Neural crest cell (in vitro differentiated cells): ENCODE measurements at regions not wholly inside any gene's neighbourhood (a gene's known extent, or its start where the extent isn't known, plus 50 kb on each side); places are given as distances from the start of the nearest gene placed in this dataset.
A peak's percentile ranks its signal among the peaks of the same experiment; 100 is the strongest.
"Not testable (repeated sequence)": the region's sequence is repeated elsewhere in the genome, so short reads cannot be mapped to it uniquely, and the experiment has no call there.

Experiments used
- DNase-seq: peaks from one replicate; pipeline ENCODE4 v3.0.0; 2021; ENCODE audit warnings: low read depth, mixed read lengths, low spot score
- H3K27ac Mint-ChIP-seq: one replicate; pipeline ENCODE4 v1.8.0; 2021; ENCODE audit warnings: mild to moderate bottlenecking, mixed read lengths; ENCODE audit not compliant: unreplicated experiment
- H3K27me3 Mint-ChIP-seq: 2 replicates; pipeline ENCODE4 v1.8.0; 2021; ENCODE audit warnings: low read depth, mild to moderate bottlenecking, mixed read lengths
- H3K36me3 Mint-ChIP-seq: 2 replicates; pipeline ENCODE4 v1.8.0; 2021; ENCODE audit warnings: low read depth, mild to moderate bottlenecking, mixed read lengths
- H3K4me1 Mint-ChIP-seq: 2 replicates; pipeline ENCODE4 v1.8.0; 2021; ENCODE audit warnings: mixed read lengths
- H3K4me3 Mint-ChIP-seq: one replicate; pipeline ENCODE4 v1.8.0; 2021; ENCODE audit warnings: mild to moderate bottlenecking, mixed read lengths
- H3K9me3 Mint-ChIP-seq: 2 replicates; pipeline ENCODE4 v1.8.0; 2021; ENCODE audit warnings: mixed read lengths
- TF ChIP-seq, protein P1 (sequence below): fragments of 200-600 bp; sonication (generic); conservative IDR thresholded peaks from 2 replicates; pipeline ENCODE4 v1.5.0; 2021; ENCODE audit warnings: antibody characterized with exemption, mild to moderate bottlenecking

DNA sequence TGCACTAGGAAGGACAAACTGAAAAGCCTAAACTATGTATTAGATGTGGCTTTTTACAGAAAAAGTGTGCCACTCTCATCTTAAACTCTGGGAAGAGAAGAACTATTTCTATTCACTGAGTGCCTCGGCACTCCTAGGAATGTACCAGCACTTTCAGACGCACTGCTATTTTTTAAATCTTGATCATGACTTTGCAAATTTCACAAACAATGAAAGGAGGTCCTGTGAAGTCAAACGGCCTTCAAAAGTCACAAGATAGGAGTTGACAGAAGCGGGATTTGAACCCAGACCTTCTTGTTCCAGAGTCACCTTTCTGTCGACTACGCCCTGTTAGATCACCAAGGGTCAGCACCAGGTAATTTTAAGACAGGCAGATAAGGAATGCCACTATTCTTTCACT lies 365.4 kb downstream of the VRK1 start:
- Mint-ChIP-seq H3K9me3 (peaks cover 12% of the 10 kb centered on the region), H3K4me1 (peaks cover 8% of the 10 kb centered on the region), H3K27ac (no peak overlapping the region), H3K4me3 (no peak overlapping the region), H3K36me3 (peaks cover 3% of the 10 kb centered on the region), H3K27me3 (no peaks in the 10 kb centered on the region)
- TF ChIP-seq, protein P1, sequence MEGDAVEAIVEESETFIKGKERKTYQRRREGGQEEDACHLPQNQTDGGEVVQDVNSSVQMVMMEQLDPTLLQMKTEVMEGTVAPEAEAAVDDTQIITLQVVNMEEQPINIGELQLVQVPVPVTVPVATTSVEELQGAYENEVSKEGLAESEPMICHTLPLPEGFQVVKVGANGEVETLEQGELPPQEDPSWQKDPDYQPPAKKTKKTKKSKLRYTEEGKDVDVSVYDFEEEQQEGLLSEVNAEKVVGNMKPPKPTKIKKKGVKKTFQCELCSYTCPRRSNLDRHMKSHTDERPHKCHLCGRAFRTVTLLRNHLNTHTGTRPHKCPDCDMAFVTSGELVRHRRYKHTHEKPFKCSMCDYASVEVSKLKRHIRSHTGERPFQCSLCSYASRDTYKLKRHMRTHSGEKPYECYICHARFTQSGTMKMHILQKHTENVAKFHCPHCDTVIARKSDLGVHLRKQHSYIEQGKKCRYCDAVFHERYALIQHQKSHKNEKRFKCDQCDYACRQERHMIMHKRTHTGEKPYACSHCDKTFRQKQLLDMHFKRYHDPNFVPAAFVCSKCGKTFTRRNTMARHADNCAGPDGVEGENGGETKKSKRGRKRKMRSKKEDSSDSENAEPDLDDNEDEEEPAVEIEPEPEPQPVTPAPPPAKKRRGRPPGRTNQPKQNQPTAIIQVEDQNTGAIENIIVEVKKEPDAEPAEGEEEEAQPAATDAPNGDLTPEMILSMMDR: no peak
- no peak for DNase-seq

GRCh38 chr14:97164021-97164420 lies 366.8 kb downstream of the VRK1 start:
- TF ChIP-seq, protein P1: no peak

GRCh38 chr14:97166497-97166896 lies 369.3 kb downstream of the VRK1 start:
- no peak for DNase-seq
- H3K36me3 Mint-ChIP-seq: no peaks in the 10 kb centered on the region
- H3K9me3 Mint-ChIP-seq: no peaks in the 10 kb centered on the region
- no peak overlapping the region for H3K27ac Mint-ChIP-seq
- H3K4me1 Mint-ChIP-seq: peaks cover 8% of the 10 kb centered on the region
- no peaks in the 10 kb centered on the region for H3K27me3 Mint-ChIP-seq
- H3K4me3 Mint-ChIP-seq: no peak overlapping the region
- TF ChIP-seq, protein P1: no peak

More at GRCh38 chr14:97164021-97164420, 366.8 kb downstream of the VRK1 start:
- peaks cover 8% of the 10 kb centered on the region for H3K4me1 Mint-ChIP-seq
- peaks cover 7% of the 10 kb centered on the region for H3K9me3 Mint-ChIP-seq
- no peak overlapping the region for H3K27ac Mint-ChIP-seq
- no peak overlapping the region for H3K4me3 Mint-ChIP-seq
- DNase-seq: no peak
- no peaks in the 10 kb centered on the region for H3K27me3 Mint-ChIP-seq
- peaks cover under 1% of the 10 kb centered on the region for H3K36me3 Mint-ChIP-seq

- not testable (repeated sequence) for H3K4me1 Mint-ChIP-seq, H3K4me3 Mint-ChIP-seq, H3K27me3 Mint-ChIP-seq, DNase-seq, H3K36me3 Mint-ChIP-seq, H3K27ac Mint-ChIP-seq, H3K9me3 Mint-ChIP-seq
Measured at GRCh38 chr14:97167577-97167976, 370.4 kb downstream of the VRK1 start.

- Mint-ChIP-seq H3K4me1 (no peaks in the 10 kb centered on the region), H3K27ac (no peak overlapping the region), H3K9me3 (no peaks in the 10 kb centered on the region), H3K4me3 (no peak overlapping the region), H3K36me3 (no peaks in the 10 kb centered on the region), H3K27me3 (no peaks in the 10 kb centered on the region)
- TF ChIP-seq, protein P1: no peak
- DNase-seq: no peak
Measured at GRCh38 chr14:97172644-97173043, 375.5 kb downstream of the VRK1 start.

- DNase-seq: no peak
- H3K36me3 Mint-ChIP-seq: no peaks in the 10 kb centered on the region
- H3K27ac Mint-ChIP-seq: no peak overlapping the region
- no peak overlapping the region for H3K4me3 Mint-ChIP-seq
- no peaks in the 10 kb centered on the region for H3K27me3 Mint-ChIP-seq
- TF ChIP-seq, protein P1: peak; percentile 62
- H3K4me1 Mint-ChIP-seq: no peaks in the 10 kb centered on the region
- peaks cover 6% of the 10 kb centered on the region for H3K9me3 Mint-ChIP-seq
Measured at GRCh38 chr14:97177016-97177415, 379.8 kb downstream of the VRK1 start.
